ENCODE measurements at regions not wholly inside any gene's neighbourhood (a gene's known extent, or its start where the extent isn't known, plus 50 kb on each side); places are given as distances from the start of the nearest gene placed in this dataset.

- TF ChIP-seq ZBTB8A (tag by site-specific recombination; IDR thresholded peaks at IDR 0.05) (no peak), CTCF (tag by site-specific recombination; IDR thresholded peaks at IDR 0.05) (no peak), ZBTB26 (tag by site-specific recombination; optimal IDR thresholded peaks at IDR 0.05) (no peak), YY1 (tag by site-specific recombination; IDR thresholded peaks at IDR 0.05) (no peak), BCL11A (tag by site-specific recombination; IDR thresholded peaks at IDR 0.05; ENCODE audit: low read depth) (no peak), REST (tag by site-specific recombination; IDR thresholded peaks at IDR 0.05) (no peak), ZNF514 (tag by site-specific recombination; IDR thresholded peaks at IDR 0.05) (no peak), ZBTB44 (tag by site-specific recombination; IDR thresholded peaks at IDR 0.05) (no peak), ZNF391 (tag by site-specific recombination; IDR thresholded peaks at IDR 0.05; ENCODE audit: borderline replicate concordance, low read depth) (no peak), ZNF174 (tag by site-specific recombination; IDR thresholded peaks at IDR 0.05) (no peak), GLI2 (tag by site-specific recombination; IDR thresholded peaks at IDR 0.05; ENCODE audit: borderline replicate concordance, low read depth) (no peak), ZNF530 (tag by site-specific recombination; IDR thresholded peaks at IDR 0.05; ENCODE audit: low read depth) (no peak), ZNF830 (tag by site-specific recombination; IDR thresholded peaks at IDR 0.05; ENCODE audit: low read depth) (no peak)
Observed at GRCh38 chrX:44742480-44743155, 101.2 kb upstream of the DUSP21 start.
